SK-N-MC (cell line): ENCODE measurements at regions not wholly inside any gene's neighbourhood (a gene's known extent, or its start where the extent isn't known, plus 50 kb on each side); places are given as distances from the start of the nearest gene placed in this dataset.

Source experiments
- EZH2 ChIP-seq: fragments of 200-600 bp; sonication (generic); IDR thresholded peaks from one replicate; pipeline ENCODE4 v1.6.1; 2017; ENCODE audit warnings: antibody characterized with exemption
- POLR2AphosphoS5 ChIP-seq: IDR thresholded peaks from 2 replicates; pipeline ENCODE4 v1.6.1; 2012; ENCODE audit warnings: mild to moderate bottlenecking, low read depth, low read length, borderline replicate concordance

DNA sequence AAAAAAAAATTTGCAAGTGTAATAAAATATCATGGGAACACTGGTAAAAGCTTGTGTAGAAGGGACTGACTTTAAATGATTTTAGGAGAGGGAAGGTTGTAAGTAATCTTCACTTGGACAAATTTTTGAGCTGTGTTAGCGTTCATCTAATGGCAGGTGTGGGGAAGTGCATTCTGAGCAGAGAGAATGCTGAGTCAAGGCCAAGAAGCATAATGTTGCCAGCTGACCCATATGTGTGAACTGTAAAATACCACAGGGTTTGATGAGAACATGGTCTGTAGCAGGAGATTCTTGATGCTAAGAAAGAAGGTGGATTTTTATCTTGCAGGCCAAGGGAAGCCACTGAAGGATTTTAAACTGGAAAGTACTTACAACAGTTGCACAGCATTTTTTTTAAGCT, 98.2 kb upstream of the ZNF32 start:
- no peak for TF ChIP-seq EZH2
- no peak for TF ChIP-seq POLR2AphosphoS5
